GM04503 (cell line): ENCODE measurements at regions not wholly inside any gene's neighbourhood (a gene's known extent, or its start where the extent isn't known, plus 50 kb on each side); places are given as distances from the start of the nearest gene placed in this dataset.
A peak's percentile ranks its signal among the peaks of the same experiment; 100 is the strongest.

Experiments
- DNase-seq: peaks from one replicate; pipeline ENCODE4 v3.0.0-alpha.2; 2012; ENCODE audit warnings: low read depth

DNA sequence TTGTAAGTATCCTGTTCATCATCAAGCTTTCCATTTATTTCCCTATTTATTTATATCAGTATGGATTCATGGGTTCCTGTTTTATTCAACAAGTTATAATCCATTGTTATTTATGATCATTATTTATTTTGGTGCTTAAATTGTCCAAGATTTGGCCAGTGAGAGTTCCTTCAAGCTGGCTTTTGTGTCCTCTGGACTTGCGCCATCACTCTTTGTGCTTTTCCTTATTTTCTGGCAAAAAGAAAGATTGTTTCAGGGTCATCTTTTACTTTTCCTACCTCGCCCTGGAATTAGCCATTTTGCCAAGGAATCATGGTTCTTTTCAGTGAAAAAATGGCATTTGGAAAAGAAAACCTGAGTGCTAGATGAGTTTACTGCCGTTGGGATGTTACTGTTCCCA is 193.4 kb downstream of the ADAMTS15 start:
- DNase-seq = no peak

DNA sequence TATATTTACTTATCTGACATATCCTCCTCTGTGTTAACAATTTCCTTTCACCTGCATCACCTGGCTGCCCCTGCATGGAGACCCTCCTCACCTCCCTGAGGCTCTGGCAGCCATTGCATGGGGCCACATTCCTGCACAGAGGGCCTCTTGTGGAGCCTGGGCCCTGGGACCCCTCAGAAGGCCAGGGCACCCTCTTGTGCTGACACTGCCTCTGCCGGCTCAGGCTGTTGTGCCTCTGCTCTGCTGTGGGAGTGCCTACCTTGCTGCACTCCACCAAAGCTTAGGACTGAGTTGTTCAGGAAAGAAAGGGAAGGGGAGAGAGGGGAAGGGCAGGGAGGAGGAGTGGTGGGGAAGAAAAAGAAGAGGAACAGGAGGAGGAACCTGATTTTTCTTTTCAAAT is 194.5 kb downstream of the ADAMTS15 start:
- no peak for DNase-seq

- no peak for DNase-seq
Measured at GRCh38 chr11:130644187-130644586, 195.7 kb downstream of the ADAMTS15 start.

DNA sequence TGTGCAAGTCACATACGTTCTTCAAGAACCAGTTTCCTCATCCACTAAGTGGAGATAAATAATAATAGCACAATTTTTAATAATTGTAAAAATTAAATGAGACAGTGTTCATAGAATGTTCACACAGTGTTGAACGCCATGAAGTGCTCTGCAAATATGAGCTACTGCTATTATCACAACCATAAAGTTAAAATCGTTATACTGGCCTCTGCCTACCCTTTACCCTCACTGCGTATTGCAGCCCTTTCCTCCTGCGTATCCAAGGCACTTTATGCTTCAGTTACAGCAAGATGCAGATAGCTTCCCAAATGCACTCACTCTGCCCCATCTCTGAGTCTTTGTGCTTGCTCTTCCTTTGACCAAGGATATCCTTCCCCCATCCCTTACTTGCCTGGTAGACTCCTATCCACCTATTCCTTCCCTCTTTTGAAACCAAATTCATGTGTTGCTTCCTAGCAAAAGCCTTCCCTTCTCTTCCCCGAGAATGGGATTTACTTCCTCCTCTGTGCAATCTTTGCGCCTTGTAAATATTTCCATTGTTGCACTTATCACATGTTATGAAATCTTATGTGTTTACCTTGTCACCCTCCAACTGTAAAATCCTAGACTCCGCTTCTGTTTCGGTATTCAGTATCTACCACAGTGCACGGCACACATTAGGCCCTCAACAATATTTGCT is 196.9 kb downstream of the ADAMTS15 start:
- DNase-seq = no peak

GRCh38 chr11:130645843-130646197 is 197.4 kb downstream of the ADAMTS15 start:
- DNase-seq = no peak

- no peak for DNase-seq
Measured at GRCh38 chr11:130646881-130647280, 198.4 kb downstream of the ADAMTS15 start.

DNA sequence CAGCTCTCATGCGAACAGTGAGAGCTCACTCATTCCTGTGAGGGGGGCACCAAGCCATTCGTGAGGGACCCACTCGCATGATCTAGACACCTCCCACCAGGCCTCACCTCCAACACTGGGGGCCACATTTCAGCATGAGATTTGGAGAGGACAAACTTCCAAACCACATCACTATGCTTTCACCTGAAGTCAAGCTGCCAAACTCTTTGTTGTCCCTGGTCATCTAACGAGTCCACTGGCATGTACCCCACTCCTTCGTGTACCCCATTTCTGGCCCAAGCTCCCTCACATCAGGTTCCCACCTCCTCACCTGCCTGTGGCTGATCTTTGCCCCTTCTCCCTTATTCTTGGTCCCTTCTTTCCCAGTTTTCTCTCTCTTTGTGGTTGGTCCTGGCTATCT is 198.9 kb downstream of the ADAMTS15 start:
- DNase-seq = no peak

GRCh38 chr11:130649801-130650200 is 201.4 kb downstream of the ADAMTS15 start:
- DNase-seq = no peak

- no peak for DNase-seq
Measured at GRCh38 chr11:130650456-130651030, 202.1 kb downstream of the ADAMTS15 start.

DNA sequence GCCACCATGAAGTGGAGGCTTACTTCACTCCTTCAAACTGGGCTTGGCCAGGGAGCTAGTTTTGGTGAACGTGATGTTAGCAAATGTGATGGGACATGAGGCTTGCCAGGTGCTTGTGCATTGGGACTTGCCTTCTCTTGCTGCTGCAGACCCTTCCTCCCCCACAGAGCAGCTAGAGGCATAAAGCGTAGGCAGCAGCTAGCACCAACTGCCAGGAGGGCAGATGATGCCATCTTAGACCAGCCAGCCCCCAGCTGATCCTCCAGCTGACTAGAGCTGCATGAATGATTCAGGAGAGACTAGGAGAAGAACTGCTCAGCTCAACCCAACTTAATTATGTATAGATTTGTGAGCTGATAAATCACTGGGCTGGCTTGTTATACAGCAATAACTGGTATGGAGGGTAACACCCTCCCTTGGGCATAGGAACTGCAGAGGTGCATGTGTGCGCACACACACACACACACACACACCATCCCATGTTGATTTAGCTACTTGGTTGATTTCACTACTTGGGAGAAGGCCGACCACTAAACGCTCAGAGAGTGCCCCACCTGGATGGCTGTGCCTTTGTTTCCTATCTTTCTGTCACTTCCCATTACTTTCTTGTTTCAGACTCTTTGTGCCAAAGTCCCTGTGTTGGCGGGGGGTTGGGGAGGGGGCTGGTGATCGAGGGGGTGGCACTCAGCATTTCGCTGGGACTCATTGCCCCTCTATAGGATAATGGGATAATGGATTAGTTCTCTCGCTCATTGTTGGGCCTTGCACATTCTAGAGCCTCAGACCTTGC is 202.8 kb downstream of the ADAMTS15 start:
- DNase-seq = no peak

- DNase-seq = peak; percentile 79
Measured at GRCh38 chr11:130652671-130653335, 204.4 kb downstream of the ADAMTS15 start.

- DNase-seq = no peak
Measured at GRCh38 chr11:130653838-130654636, 205.6 kb downstream of the ADAMTS15 start.

GRCh38 chr11:130655300-130655699 is 206.9 kb downstream of the ADAMTS15 start:
- no peak for DNase-seq

- DNase-seq = no peak
Measured at GRCh38 chr11:130666781-130667251, 218.4 kb downstream of the ADAMTS15 start.

DNA sequence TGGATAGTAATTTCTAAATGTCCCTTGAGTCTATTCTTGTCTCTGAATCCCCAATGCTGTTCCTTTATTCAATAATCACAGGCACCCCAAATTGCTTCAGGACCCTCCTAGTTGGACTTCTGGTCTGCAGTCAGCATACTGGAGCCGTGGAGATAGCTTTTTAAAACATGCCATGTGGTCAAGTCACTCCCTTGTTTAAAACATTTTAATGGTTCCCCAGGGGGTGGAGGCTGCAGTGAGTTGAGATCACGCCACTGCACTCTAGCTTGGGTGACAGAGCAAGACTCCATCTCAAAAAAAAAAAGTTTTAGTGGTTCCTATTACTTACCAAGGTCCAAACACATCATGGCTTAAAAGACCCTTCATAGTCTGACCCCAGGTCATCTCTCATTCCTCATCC is 220.3 kb downstream of the ADAMTS15 start:
- DNase-seq = no peak

- DNase-seq = no peak
Measured at GRCh38 chr11:130670200-130670599, 221.8 kb downstream of the ADAMTS15 start.

GRCh38 chr11:130671801-130672700 is 223.6 kb downstream of the ADAMTS15 start:
- peak; percentile 83 for DNase-seq

- DNase-seq = no peak
Measured at GRCh38 chr11:130672911-130673310, 224.5 kb downstream of the ADAMTS15 start.

- no peak for DNase-seq
Measured at GRCh38 chr11:130673698-130674097, 225.3 kb downstream of the ADAMTS15 start.

DNA sequence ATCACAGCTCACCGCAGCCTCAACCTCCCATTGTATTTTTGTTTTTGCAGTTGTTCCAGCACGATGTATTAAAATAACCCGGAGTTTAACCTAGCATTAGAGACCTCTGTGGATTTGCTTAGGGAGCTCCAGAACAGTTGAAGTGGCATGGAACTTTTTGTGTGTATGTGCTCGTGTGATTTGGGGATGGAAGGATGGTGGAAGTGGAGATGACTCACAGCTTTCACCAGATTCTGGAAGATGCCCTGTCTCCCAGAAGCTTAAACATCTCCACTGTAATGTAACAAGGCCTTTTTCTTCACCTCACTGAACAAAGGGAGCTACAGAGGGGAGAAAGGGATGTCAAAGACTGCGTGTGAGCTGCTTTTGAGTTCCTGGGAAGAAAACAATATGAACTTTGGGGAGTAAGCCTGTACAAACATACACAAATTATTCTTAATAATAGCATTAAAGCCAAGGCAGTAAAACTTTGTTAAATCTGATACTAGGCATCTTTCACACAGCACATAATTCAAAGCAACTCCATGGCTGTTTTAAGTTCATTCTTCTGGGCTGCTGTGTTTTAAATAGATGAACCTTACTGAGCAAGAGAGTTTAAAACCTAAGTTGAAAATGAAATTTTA is 226.4 kb downstream of the ADAMTS15 start:
- no peak for DNase-seq
